HEK293 (cell line): ENCODE measurements at regions not wholly inside any gene's neighbourhood (a gene's known extent, or its start where the extent isn't known, plus 50 kb on each side); places are given as distances from the start of the nearest gene placed in this dataset.

Experiments used
- CTCF ChIA-PET: fragments of 350-600 bp; formaldehyde crosslinking; extraction: SDS; loops from one replicate; lab custom pipeline; 2021; ENCODE audit warnings: antibody characterized with exemption; lab: Yijun Ruan, JAX
- POLR2A ChIA-PET: fragments of 300-600 bp; formaldehyde crosslinking; extraction: SDS; loops from one replicate; lab custom pipeline; 2020; ENCODE audit warnings: antibody characterized with exemption, inconsistent platforms; lab: Yijun Ruan, JAX
- H3K27ac ChIP-seq: fragments of 200-500 bp; sonication (Bioruptor generic); 2 replicates; pipeline ENCODE4 v1.5.1; 2014; ENCODE audit warnings: low read depth, low read length, control low read depth, inconsistent platforms; ENCODE audit errors: extremely low read depth
- H3K36me3 ChIP-seq, 2 experiments: fragments of 200-500 bp in 1 of 2; sonication (Bioruptor generic) in 1 of 2; 1 replicate in 1 of 2; 2 replicates in 1 of 2; pipeline ENCODE4 v1.5.1; 2014 to 2017; ENCODE audit warnings: inconsistent platforms in 2 of 2, low read length in 2 of 2; ENCODE audit not compliant: control insufficient read depth in 2 of 2, insufficient read depth in 1 of 2
- H3K4me1 ChIP-seq: fragments of 200-500 bp; sonication (Bioruptor generic); 2 replicates; pipeline ENCODE4 v1.5.1; 2014; ENCODE audit warnings: mild to moderate bottlenecking, low read length, inconsistent platforms; ENCODE audit not compliant: control insufficient read depth, insufficient read depth
- H3K4me3 ChIP-seq: 2 replicates; pipeline ENCODE4 v1.5.1; 2011; ENCODE audit warnings: low read depth, mild to moderate bottlenecking, control low read depth, low read length, moderate library complexity
- H3K9me3 ChIP-seq: fragments of 200-500 bp; sonication (Bioruptor generic); 2 replicates; pipeline ENCODE4 v1.5.1; 2014; ENCODE audit warnings: low read depth, low read length, inconsistent platforms; ENCODE audit not compliant: control insufficient read depth, insufficient read depth
- GLIS2 ChIP-seq: fragments of 450-650 bp; formaldehyde crosslinking; IDR thresholded peaks from 2 replicates; pipeline ENCODE4 v1.5.1; 2016; ENCODE audit warnings: missing biosample characterization, missing genetic modification characterization
- HOXA7 ChIP-seq: sonication (generic); formaldehyde crosslinking; IDR thresholded peaks from 2 replicates; pipeline ENCODE4 v1.8.1; 2022; ENCODE audit warnings: missing genetic modification reagents, borderline replicate concordance
- KLF1 ChIP-seq: fragments of 450-650 bp; formaldehyde crosslinking; IDR thresholded peaks from 2 replicates; pipeline ENCODE4 v1.5.1; 2016; ENCODE audit warnings: missing biosample characterization, missing genetic modification characterization
- ZBTB17 ChIP-seq: fragments of 450-650 bp; formaldehyde crosslinking; IDR thresholded peaks from 2 replicates; pipeline ENCODE4 v1.5.1; 2016; ENCODE audit warnings: missing biosample characterization, missing genetic modification characterization
- ZNF146 ChIP-seq: fragments of 450-650 bp; formaldehyde crosslinking; IDR thresholded peaks from 2 replicates; pipeline ENCODE4 v1.5.1; 2016; ENCODE audit warnings: missing biosample characterization, missing genetic modification characterization
- ZNF174 ChIP-seq: fragments of 450-650 bp; formaldehyde crosslinking; IDR thresholded peaks from 2 replicates; pipeline ENCODE4 v1.5.0; 2017; ENCODE audit warnings: missing biosample characterization, mild to moderate bottlenecking, missing genetic modification characterization
- ZNF394 ChIP-seq: fragments of 450-650 bp; formaldehyde crosslinking; IDR thresholded peaks from 2 replicates; pipeline ENCODE4 v1.5.1; 2016; ENCODE audit warnings: missing biosample characterization, missing genetic modification characterization, mild to moderate bottlenecking, moderate library complexity, borderline replicate concordance
- ZNF518A ChIP-seq: fragments of 450-650 bp; formaldehyde crosslinking; conservative IDR thresholded peaks from 2 replicates; pipeline ENCODE4 v1.5.1; 2016; ENCODE audit warnings: low read depth, missing biosample characterization, missing genetic modification characterization
- ZNF548 ChIP-seq: fragments of 450-650 bp; formaldehyde crosslinking; IDR thresholded peaks from 2 replicates; pipeline ENCODE4 v1.5.1; 2016; ENCODE audit warnings: missing biosample characterization, missing genetic modification characterization
- ZNF596 ChIP-seq: fragments of 450-650 bp; IDR thresholded peaks from 2 replicates; pipeline ENCODE4 v1.5.0; 2018; ENCODE audit warnings: missing biosample characterization, mild to moderate bottlenecking, missing genetic modification characterization, moderate library complexity
- ZNF621 ChIP-seq: fragments of 450-650 bp; formaldehyde crosslinking; IDR thresholded peaks from 2 replicates; pipeline ENCODE4 v1.5.1; 2017; ENCODE audit warnings: missing biosample characterization, missing genetic modification characterization
- ZNF843 ChIP-seq: fragments of 450-650 bp; formaldehyde crosslinking; IDR thresholded peaks from 2 replicates; pipeline ENCODE4 v1.5.1; 2016; ENCODE audit warnings: missing biosample characterization, missing genetic modification characterization
- TF ChIP-seq, protein P1 (sequence below): fragments of 450-650 bp; formaldehyde crosslinking; IDR thresholded peaks from 2 replicates; pipeline ENCODE4 v1.5.1; 2016; ENCODE audit warnings: missing biosample characterization, missing genetic modification characterization

DNA sequence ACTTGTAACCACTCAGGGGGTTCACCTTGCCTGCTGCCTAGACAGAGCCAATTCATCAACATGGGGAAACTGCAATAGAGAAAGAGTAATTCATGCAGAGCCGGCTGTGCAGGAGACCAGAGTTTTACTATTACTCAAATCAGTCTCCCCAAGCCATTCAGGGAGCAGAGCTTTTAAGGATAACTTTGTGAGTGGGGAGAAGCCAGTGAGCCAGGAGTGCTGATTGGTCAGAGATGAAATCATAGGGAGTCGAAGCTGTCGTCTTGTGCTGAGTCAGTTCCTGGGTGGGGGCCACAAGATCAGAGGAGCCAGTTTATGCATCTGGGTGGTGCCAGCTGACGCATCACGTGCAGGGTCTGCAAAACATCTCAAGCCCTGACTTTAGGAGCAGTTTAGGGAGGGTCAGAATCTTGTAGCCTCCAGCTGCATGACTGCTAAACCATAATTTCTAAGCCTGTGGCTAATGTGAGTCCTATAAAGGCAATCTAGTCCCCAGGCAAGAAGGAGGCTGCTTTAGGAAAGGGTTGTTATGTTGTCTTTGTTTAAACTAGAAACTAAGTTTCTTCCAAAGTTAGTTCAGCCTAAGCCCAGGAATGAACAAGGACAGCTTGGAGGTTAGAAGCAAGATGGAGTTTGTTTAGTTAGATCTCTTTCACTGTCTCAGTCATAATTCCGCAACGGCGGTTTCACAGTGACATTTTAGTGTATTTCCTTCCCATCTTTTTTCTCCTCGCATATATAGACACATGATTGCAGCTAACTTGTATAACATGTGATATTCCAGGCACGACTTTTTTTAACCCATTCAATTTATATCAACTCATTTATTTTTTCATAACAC is 68.9 kb upstream of the NCOR2 start (continued):
- TF ChIP-seq ZNF518A (tag by site-specific recombination) (0 out of 2 replicates have a peak, but pooled peaks have one; percentile 27), ZNF621 (tag by site-specific recombination) (no peak), ZNF843 (tag by site-specific recombination) (no peak), ZNF548 (tag by site-specific recombination) (no peak), ZBTB17 (tag by site-specific recombination) (peak; percentile 75), GLIS2 (peak; percentile 37; the same call in 1 of the 2 replicates), HOXA7 (CRISPR knock-in tag) (no peak), ZNF596 (tag by site-specific recombination) (no peak), ZNF394 (peak; percentile 77; the same call in 1 of the 2 replicates)
- TF ChIP-seq, protein P1, sequence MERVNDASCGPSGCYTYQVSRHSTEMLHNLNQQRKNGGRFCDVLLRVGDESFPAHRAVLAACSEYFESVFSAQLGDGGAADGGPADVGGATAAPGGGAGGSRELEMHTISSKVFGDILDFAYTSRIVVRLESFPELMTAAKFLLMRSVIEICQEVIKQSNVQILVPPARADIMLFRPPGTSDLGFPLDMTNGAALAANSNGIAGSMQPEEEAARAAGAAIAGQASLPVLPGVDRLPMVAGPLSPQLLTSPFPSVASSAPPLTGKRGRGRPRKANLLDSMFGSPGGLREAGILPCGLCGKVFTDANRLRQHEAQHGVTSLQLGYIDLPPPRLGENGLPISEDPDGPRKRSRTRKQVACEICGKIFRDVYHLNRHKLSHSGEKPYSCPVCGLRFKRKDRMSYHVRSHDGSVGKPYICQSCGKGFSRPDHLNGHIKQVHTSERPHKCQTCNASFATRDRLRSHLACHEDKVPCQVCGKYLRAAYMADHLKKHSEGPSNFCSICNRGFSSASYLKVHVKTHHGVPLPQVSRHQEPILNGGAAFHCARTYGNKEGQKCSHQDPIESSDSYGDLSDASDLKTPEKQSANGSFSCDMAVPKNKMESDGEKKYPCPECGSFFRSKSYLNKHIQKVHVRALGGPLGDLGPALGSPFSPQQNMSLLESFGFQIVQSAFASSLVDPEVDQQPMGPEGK (tag by site-specific recombination) = peak; percentile 69; the same call in 1 of the 2 replicates

GRCh38 chr12:124635316-124635715 is 67.9 kb upstream of the NCOR2 start:
- Histone ChIP-seq H3K27ac (no peak overlapping the region), H3K4me3 (no peak overlapping the region), H3K4me1 (no peaks in the 10 kb centered on the region), H3K9me3 (no peaks in the 10 kb centered on the region), H3K36me3 (no peaks in the 10 kb centered on the region)
- POLR2A ChIA-PET = no interaction called here
- CTCF ChIA-PET = interaction anchor here (0.7 to 0.9 kb wide), 2 partner anchors 116 to 711 kb away, joined by 3 read pairs; no protein-coding TSS in a partner anchor
- peak; percentile 52 for TF ChIP-seq ZNF146 (tag by site-specific recombination)
- no peak for TF ChIP-seq ZNF596 (tag by site-specific recombination)
- TF ChIP-seq, all 188 proteins: peak for 1

GRCh38 chr12:124633365-124634362 is 66.3 kb upstream of the NCOR2 start:
- Histone ChIP-seq H3K27ac (no peak overlapping the region), H3K36me3 (no peaks in the 10 kb centered on the region), H3K9me3 (no peaks in the 10 kb centered on the region), H3K4me3 (no peak overlapping the region), H3K4me1 (no peaks in the 10 kb centered on the region)
- TF ChIP-seq ZNF174 (tag by site-specific recombination) (no peak), KLF1 (tag by site-specific recombination) (peak; percentile 100)
- CTCF ChIA-PET = interaction anchor here (0.5 kb wide), 1 partner anchor 164 kb away, joined by 3 read pairs; no protein-coding TSS in a partner anchor
- POLR2A ChIA-PET = no interaction called here
